GM18507 (cell line): ENCODE measurements at regions not wholly inside any gene's neighbourhood (a gene's known extent, or its start where the extent isn't known, plus 50 kb on each side); places are given as distances from the start of the nearest gene placed in this dataset.
"Not testable (repeated sequence)": the region's sequence is repeated elsewhere in the genome, so short reads cannot be mapped to it uniquely, and the experiment has no call there.

Experiments
- DNase-seq: peaks from one replicate; pipeline ENCODE4 v3.0.0; 2011; ENCODE audit warnings: low read depth; ENCODE audit not compliant: insufficient read length; ENCODE audit errors: extremely low spot score
- FAIRE-seq: peaks from 2 replicates; lab custom pipeline; 2011; peaks lifted over from hg19 to GRCh38; lab: Jason Lieb, UNC

GRCh38 chr12:17038923-17039322, 433.0 kb upstream of the LMO3 start:
- FAIRE-seq (no peak), DNase-seq (no peak)

- DNase-seq (no peak), FAIRE-seq (no peak)
These were observed 429.4 kb upstream of the LMO3 start for GRCh38 chr12:17035372-17035771.

- DNase-seq, result no peak
- no peak for FAIRE-seq
These were observed 424.4 kb upstream of the LMO3 start for GRCh38 chr12:17030338-17030737.

GRCh38 chr12:17028348-17028747, 422.4 kb upstream of the LMO3 start:
- no peak for DNase-seq
- no peak for FAIRE-seq

- not testable (repeated sequence) for FAIRE-seq, DNase-seq
These were observed 419.5 kb upstream of the LMO3 start for GRCh38 chr12:17025424-17025823.

- DNase-seq, result no peak
- no peak for FAIRE-seq
These were observed 414.8 kb upstream of the LMO3 start for GRCh38 chr12:17020765-17021164.

GRCh38 chr12:17017402-17017801, 411.4 kb upstream of the LMO3 start:
- no peak for DNase-seq
- no peak for FAIRE-seq

GRCh38 chr12:17016116-17016864, 410.3 kb upstream of the LMO3 start:
- no peak for FAIRE-seq
- DNase-seq, result no peak

GRCh38 chr12:17015501-17015900, 409.5 kb upstream of the LMO3 start:
- FAIRE-seq, result no peak
- no peak for DNase-seq

- DNase-seq, FAIRE-seq: not testable (repeated sequence)
These were observed 401.6 kb upstream of the LMO3 start for GRCh38 chr12:17007442-17008040.

- FAIRE-seq, DNase-seq: not testable (repeated sequence)
These were observed 392.6 kb upstream of the LMO3 start for GRCh38 chr12:16998538-16998937.

- no peak for FAIRE-seq
- no peak for DNase-seq
These were observed 378.5 kb upstream of the LMO3 start for GRCh38 chr12:16984484-16984883.

GRCh38 chr12:16972923-16973770, 367.2 kb upstream of the LMO3 start:
- no peak for DNase-seq
- FAIRE-seq, result no peak

GRCh38 chr12:16962889-16963288, 356.9 kb upstream of the LMO3 start:
- DNase-seq (no peak), FAIRE-seq (no peak)

- FAIRE-seq, result no peak
- DNase-seq, result no peak
These were observed 349.2 kb upstream of the LMO3 start for GRCh38 chr12:16955083-16955657.

GRCh38 chr12:16949871-16950667, 344.1 kb upstream of the LMO3 start:
- FAIRE-seq (no peak), DNase-seq (no peak)

- no peak for FAIRE-seq
- DNase-seq, result no peak
These were observed 343.4 kb upstream of the LMO3 start for GRCh38 chr12:16949371-16949770.

GRCh38 chr12:16946704-16947103, 340.7 kb upstream of the LMO3 start:
- FAIRE-seq (no peak), DNase-seq (no peak)

- FAIRE-seq (peak; percentile 69), DNase-seq (peak; percentile 7)
These were observed 333.9 kb upstream of the LMO3 start for GRCh38 chr12:16939871-16940306.
